ENCODE measurements at regions not wholly inside any gene's neighbourhood (a gene's known extent, or its start where the extent isn't known, plus 50 kb on each side); places are given as distances from the start of the nearest gene placed in this dataset.

- Histone ChIP-seq H3K9me3 (replicated peaks in 1 of 2; ENCODE audit: control insufficient read depth in 2 of 2, insufficient read depth in 1 of 2, low read depth in 1 of 2, low read length in 2 of 2) (peaks cover 2 to 10% of the 10 kb centered on the region in 2 donors), H4K8ac (ENCODE audit: low read depth, low read length) (no peak overlapping the region), H2AFZ (ENCODE audit: low read length) (no peak overlapping the region), H4K91ac (ENCODE audit: low read depth, low read length, poor library complexity) (no peak overlapping the region), H2BK12ac (ENCODE audit: low read length) (no peak overlapping the region), H3K27me3 (ENCODE audit: control insufficient read depth in 3 of 3, insufficient read depth in 3 of 3, low read depth in 1 of 3, low read length in 3 of 3) (no peaks in the 10 kb centered on the region), H2BK120ac (ENCODE audit: low read depth, low read length) (no peak overlapping the region), H3K18ac (ENCODE audit: low read length) (no peak overlapping the region), H3K27ac (replicated peaks; ENCODE audit: low read length) (no peak overlapping the region), H3K14ac (ENCODE audit: low read length) (no peak overlapping the region), H3K23ac (ENCODE audit: low read depth, low read length, poor library complexity) (no peak overlapping the region), H3K36me3 (replicated peaks in 1 of 2; ENCODE audit: control insufficient read depth in 2 of 2, insufficient read depth in 2 of 2, low read length in 2 of 2) (no peaks in the 10 kb centered on the region), H2BK5ac (ENCODE audit: low read length) (no peak overlapping the region), H3K4me2 (ENCODE audit: insufficient read depth, low read length, poor library complexity, severe bottlenecking) (no peak overlapping the region), H3K4ac (ENCODE audit: low read length) (no peak overlapping the region), H3K9ac (ENCODE audit: low read depth, low read length, poor library complexity) (no peak overlapping the region), H3K79me1 (ENCODE audit: low read depth, low read length) (no peaks in the 10 kb centered on the region), H3K4me1 (ENCODE audit: control insufficient read depth in 2 of 2, insufficient read depth in 1 of 2, low read depth in 1 of 2, low read length in 2 of 2) (no peaks in the 10 kb centered on the region), H2BK15ac (ENCODE audit: low read length) (no peak overlapping the region), H2AK5ac (ENCODE audit: low read depth, low read length) (no peak overlapping the region), H3K4me3 (ENCODE audit: low read length in 2 of 2) (no peak overlapping the region)
- no CpG with 5 or more reads among the region's 5 CpGs for WGBS, 2 donors (ENCODE audit: extremely low coverage in 2 of 2, insufficient read length in 2 of 2, insufficient replicate concordance in 1 of 2)
- no peak for DNase-seq (ENCODE audit: low spot score)
These were observed 442.6 kb upstream of the PROK2 start for GRCh38 chr3:72227486-72228070.

- Histone ChIP-seq H3K4me1 (ENCODE audit: control insufficient read depth in 2 of 2, insufficient read depth in 1 of 2, low read depth in 1 of 2, low read length in 2 of 2) (no peaks in the 10 kb centered on the region), H3K4ac (ENCODE audit: low read length) (no peak overlapping the region), H3K18ac (ENCODE audit: low read length) (no peak overlapping the region), H2AFZ (ENCODE audit: low read length) (no peak overlapping the region), H3K4me2 (ENCODE audit: insufficient read depth, low read length, poor library complexity, severe bottlenecking) (no peak overlapping the region), H2BK15ac (ENCODE audit: low read length) (no peak overlapping the region), H2BK12ac (ENCODE audit: low read length) (no peak overlapping the region), H3K9me3 (replicated peaks in 1 of 2; ENCODE audit: control insufficient read depth in 2 of 2, insufficient read depth in 1 of 2, low read depth in 1 of 2, low read length in 2 of 2) (peaks cover 2 to 10% of the 10 kb centered on the region in 2 donors), H2AK5ac (ENCODE audit: low read depth, low read length) (no peak overlapping the region), H3K27ac (replicated peaks; ENCODE audit: low read length) (no peak overlapping the region), H4K91ac (ENCODE audit: low read depth, low read length, poor library complexity) (no peak overlapping the region), H3K36me3 (replicated peaks in 1 of 2; ENCODE audit: control insufficient read depth in 2 of 2, insufficient read depth in 2 of 2, low read length in 2 of 2) (no peaks in the 10 kb centered on the region), H3K9ac (ENCODE audit: low read depth, low read length, poor library complexity) (no peak overlapping the region), H2BK120ac (ENCODE audit: low read depth, low read length) (no peak overlapping the region), H3K23ac (ENCODE audit: low read depth, low read length, poor library complexity) (no peak overlapping the region), H4K8ac (ENCODE audit: low read depth, low read length) (no peak overlapping the region), H2BK5ac (ENCODE audit: low read length) (no peak overlapping the region), H3K79me1 (ENCODE audit: low read depth, low read length) (no peaks in the 10 kb centered on the region), H3K4me3 (ENCODE audit: low read length in 2 of 2) (no peak overlapping the region), H3K14ac (ENCODE audit: low read length) (no peak overlapping the region), H3K27me3 (ENCODE audit: control insufficient read depth in 3 of 3, insufficient read depth in 3 of 3, low read depth in 1 of 3, low read length in 3 of 3) (no peaks in the 10 kb centered on the region)
- DNase-seq (ENCODE audit: low spot score), result no peak
- WGBS, 2 donors (ENCODE audit: extremely low coverage in 2 of 2, insufficient read length in 2 of 2, insufficient replicate concordance in 1 of 2), result no CpG with 5 or more reads among the region's 2 CpGs
These were observed 440.0 kb upstream of the PROK2 start for GRCh38 chr3:72224804-72225509.

DNA sequence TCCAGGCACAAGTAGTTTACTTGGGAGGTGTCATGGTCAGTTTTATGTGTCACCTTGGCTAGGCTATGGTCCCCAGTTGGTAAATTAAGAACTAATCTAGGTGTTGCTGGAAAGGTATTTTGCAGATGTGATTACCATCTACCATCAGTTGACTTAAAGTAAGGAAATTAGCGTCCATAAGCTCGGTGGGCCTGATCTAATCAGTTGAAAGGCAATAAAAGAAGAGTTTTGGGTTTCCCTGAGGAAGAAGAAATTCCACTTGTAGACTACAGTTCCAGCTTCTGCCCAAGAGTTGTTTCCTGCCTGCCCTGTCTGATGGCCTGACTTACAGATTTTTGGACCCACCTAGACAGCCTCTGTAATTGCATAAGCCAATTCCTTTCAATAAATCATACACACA, 438.7 kb upstream of the PROK2 start:
- Histone ChIP-seq H3K4me3 (ENCODE audit: low read length in 2 of 2) (no peak overlapping the region), H3K14ac (ENCODE audit: low read length) (no peak overlapping the region), H3K4ac (ENCODE audit: low read length) (no peak overlapping the region), H3K27me3 (ENCODE audit: control insufficient read depth in 3 of 3, insufficient read depth in 3 of 3, low read depth in 1 of 3, low read length in 3 of 3) (no peaks in the 10 kb centered on the region), H3K18ac (ENCODE audit: low read length) (no peak overlapping the region), H2AK5ac (ENCODE audit: low read depth, low read length) (no peak overlapping the region), H3K4me2 (ENCODE audit: insufficient read depth, low read length, poor library complexity, severe bottlenecking) (no peak overlapping the region), H3K9me3 (replicated peaks in 1 of 2; ENCODE audit: control insufficient read depth in 2 of 2, insufficient read depth in 1 of 2, low read depth in 1 of 2, low read length in 2 of 2) (peaks cover 2 to 10% of the 10 kb centered on the region in 2 donors), H2AFZ (ENCODE audit: low read length) (no peak overlapping the region), H2BK15ac (ENCODE audit: low read length) (no peak overlapping the region), H4K8ac (ENCODE audit: low read depth, low read length) (no peak overlapping the region), H4K91ac (ENCODE audit: low read depth, low read length, poor library complexity) (no peak overlapping the region), H2BK5ac (ENCODE audit: low read length) (no peak overlapping the region), H3K36me3 (replicated peaks in 1 of 2; ENCODE audit: control insufficient read depth in 2 of 2, insufficient read depth in 2 of 2, low read length in 2 of 2) (no peaks in the 10 kb centered on the region), H3K4me1 (ENCODE audit: control insufficient read depth in 2 of 2, insufficient read depth in 1 of 2, low read depth in 1 of 2, low read length in 2 of 2) (no peaks in the 10 kb centered on the region), H3K27ac (replicated peaks; ENCODE audit: low read length) (no peak overlapping the region), H3K23ac (ENCODE audit: low read depth, low read length, poor library complexity) (no peak overlapping the region), H3K9ac (ENCODE audit: low read depth, low read length, poor library complexity) (no peak overlapping the region), H2BK12ac (ENCODE audit: low read length) (no peak overlapping the region), H2BK120ac (ENCODE audit: low read depth, low read length) (no peak overlapping the region), H3K79me1 (ENCODE audit: low read depth, low read length) (no peaks in the 10 kb centered on the region)
- no CpG with 5 or more reads among the region's 2 CpGs for WGBS, 2 donors (ENCODE audit: extremely low coverage in 2 of 2, insufficient read length in 2 of 2, insufficient replicate concordance in 1 of 2)
- DNase-seq (ENCODE audit: low spot score), result no peak

GRCh38 chr3:72223116-72223515, 438.2 kb upstream of the PROK2 start:
- Histone ChIP-seq H3K4ac (ENCODE audit: low read length) (no peak overlapping the region), H3K4me2 (ENCODE audit: insufficient read depth, low read length, poor library complexity, severe bottlenecking) (no peak overlapping the region), H4K8ac (ENCODE audit: low read depth, low read length) (no peak overlapping the region), H3K27me3 (ENCODE audit: control insufficient read depth in 3 of 3, insufficient read depth in 3 of 3, low read depth in 1 of 3, low read length in 3 of 3) (no peaks in the 10 kb centered on the region), H3K4me3 (ENCODE audit: low read length in 2 of 2) (no peak overlapping the region), H3K36me3 (replicated peaks in 1 of 2; ENCODE audit: control insufficient read depth in 2 of 2, insufficient read depth in 2 of 2, low read length in 2 of 2) (no peaks in the 10 kb centered on the region), H3K4me1 (ENCODE audit: control insufficient read depth in 2 of 2, insufficient read depth in 1 of 2, low read depth in 1 of 2, low read length in 2 of 2) (no peaks in the 10 kb centered on the region), H3K18ac (ENCODE audit: low read length) (no peak overlapping the region), H2BK12ac (ENCODE audit: low read length) (no peak overlapping the region), H3K27ac (replicated peaks; ENCODE audit: low read length) (no peak overlapping the region), H2BK120ac (ENCODE audit: low read depth, low read length) (no peak overlapping the region), H4K91ac (ENCODE audit: low read depth, low read length, poor library complexity) (no peak overlapping the region), H2AFZ (ENCODE audit: low read length) (no peak overlapping the region), H3K14ac (ENCODE audit: low read length) (no peak overlapping the region), H3K9me3 (replicated peaks in 1 of 2; ENCODE audit: control insufficient read depth in 2 of 2, insufficient read depth in 1 of 2, low read depth in 1 of 2, low read length in 2 of 2) (peaks cover 2 to 10% of the 10 kb centered on the region in 2 donors), H2BK15ac (ENCODE audit: low read length) (no peak overlapping the region), H3K79me1 (ENCODE audit: low read depth, low read length) (no peaks in the 10 kb centered on the region), H2AK5ac (ENCODE audit: low read depth, low read length) (no peak overlapping the region), H2BK5ac (ENCODE audit: low read length) (no peak overlapping the region), H3K9ac (ENCODE audit: low read depth, low read length, poor library complexity) (no peak overlapping the region), H3K23ac (ENCODE audit: low read depth, low read length, poor library complexity) (no peak overlapping the region)
- DNase-seq (ENCODE audit: low spot score), result no peak
- WGBS, 2 donors (ENCODE audit: extremely low coverage in 2 of 2, insufficient read length in 2 of 2, insufficient replicate concordance in 1 of 2), result no CpG with 5 or more reads among the region's 2 CpGs

Data from neuronal stem cell (in vitro differentiated cells).